ENCODE measurements at regions not wholly inside any gene's neighbourhood (a gene's known extent, or its start where the extent isn't known, plus 50 kb on each side); places are given as distances from the start of the nearest gene placed in this dataset.

GRCh38 chr1:102562380-102562779 lies 545.9 kb downstream of the COL11A1 start:
- TF ChIP-seq CTCF (IDR thresholded peaks at IDR 0.05), result no peak
- TF ChIP-seq POLR2A (IDR thresholded peaks at IDR 0.05), result no peak

Data from adrenal gland (tissue), 5 donors.